ENCODE measurements at regions not wholly inside any gene's neighbourhood (a gene's known extent, or its start where the extent isn't known, plus 50 kb on each side); places are given as distances from the start of the nearest gene placed in this dataset.

DNA sequence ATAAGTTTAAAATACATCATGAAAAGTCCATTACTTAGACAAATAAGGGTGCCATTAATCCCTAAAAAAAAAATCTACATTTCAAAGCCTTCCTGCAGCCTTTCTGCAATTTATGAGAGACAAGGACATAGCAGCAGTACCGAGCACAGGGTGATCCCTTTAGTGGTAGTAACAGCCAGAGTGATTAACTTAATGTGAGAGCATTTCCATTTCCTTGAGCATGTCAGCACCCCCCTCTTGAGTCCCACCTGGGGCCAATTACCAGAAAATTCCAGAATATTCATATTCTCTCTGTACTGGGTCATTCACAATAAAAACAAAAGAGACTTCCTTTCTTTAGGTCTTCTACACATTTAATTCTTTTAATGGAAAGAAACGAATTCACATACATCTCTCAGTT is 546.9 kb upstream of the CCDC54 start:
- Histone ChIP-seq H3K9ac (ENCODE audit: insufficient read length, low read depth) (no peak overlapping the region), H3K9me3 (ENCODE audit: insufficient read depth, low read length) (peaks cover 56% of the 10 kb centered on the region), H3K4me1 (ENCODE audit: insufficient read depth, insufficient read length) (no peaks in the 10 kb centered on the region), H3K36me3 (ENCODE audit: insufficient read depth, insufficient read length, low read length) (no peaks in the 10 kb centered on the region), H3K4me3 (ENCODE audit: insufficient read length, low read depth) (no peak overlapping the region), H3K27me3 (ENCODE audit: insufficient read depth, insufficient read length) (no peaks in the 10 kb centered on the region)
- DNase-seq (ENCODE audit: low read depth, low spot score) = peak; percentile 52
- no peak for TF ChIP-seq SUZ12 (IDR thresholded peaks at IDR 0.05; ENCODE audit: extremely low read depth, insufficient read depth, insufficient read length)
- TF ChIP-seq YY1 (IDR thresholded peaks at IDR 0.05; ENCODE audit: insufficient read depth, insufficient read length) = no peak
- no peak for TF ChIP-seq ZNF274 (IDR thresholded peaks at IDR 0.05; ENCODE audit: low read depth, low read length)

DNA sequence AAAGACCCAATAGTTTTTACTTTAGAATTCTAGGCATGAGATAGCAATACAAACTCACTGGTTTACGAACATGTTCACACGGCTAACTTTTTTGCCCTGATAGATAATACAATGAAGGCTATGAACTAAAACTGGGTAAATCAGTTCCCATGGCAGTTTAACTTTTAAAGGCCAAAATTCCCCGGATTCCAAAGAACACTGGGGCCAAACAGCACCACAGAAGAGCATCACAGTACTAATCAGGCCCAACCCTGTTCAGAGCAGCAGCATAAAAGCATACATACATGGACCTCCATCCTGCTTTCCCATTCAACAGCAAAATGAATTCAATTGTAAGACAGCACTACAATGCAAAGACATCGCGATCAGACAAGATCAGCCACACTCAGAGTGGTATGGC is 540.3 kb upstream of the CCDC54 start:
- no peak overlapping the region for H3K4me3 ChIP-seq (ENCODE audit: insufficient read length, low read depth)
- TF ChIP-seq YY1 (IDR thresholded peaks at IDR 0.05; ENCODE audit: insufficient read depth, insufficient read length) (no peak), SUZ12 (IDR thresholded peaks at IDR 0.05; ENCODE audit: extremely low read depth, insufficient read depth, insufficient read length) (no peak), ZNF274 (IDR thresholded peaks at IDR 0.05; ENCODE audit: low read depth, low read length) (no peak)

DNA sequence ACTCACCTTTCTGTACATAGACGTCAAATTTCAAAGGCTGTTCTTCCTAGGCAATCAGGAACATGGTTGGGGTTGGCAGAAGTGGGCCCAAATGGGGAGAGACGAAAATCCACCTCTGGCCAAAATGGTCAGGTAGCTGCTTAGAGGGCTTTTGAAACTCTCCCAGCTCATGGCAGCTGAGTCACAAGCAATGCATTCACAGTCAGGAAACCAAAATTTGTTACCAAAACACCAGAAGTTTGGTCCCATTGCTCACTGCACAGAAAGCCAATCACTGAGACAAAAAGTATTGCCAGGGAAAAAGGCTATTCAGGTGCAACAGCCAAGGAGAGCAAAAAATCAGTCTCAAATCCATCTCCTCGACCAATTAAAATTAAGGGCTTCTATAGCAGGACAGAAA is 539.6 kb upstream of the CCDC54 start:
- H3K9ac ChIP-seq (ENCODE audit: insufficient read length, low read depth) = no peak overlapping the region
- H3K36me3 ChIP-seq (ENCODE audit: insufficient read depth, insufficient read length, low read length) = no peaks in the 10 kb centered on the region
- no peaks in the 10 kb centered on the region for H3K4me1 ChIP-seq (ENCODE audit: insufficient read depth, insufficient read length)
- no peak overlapping the region for H3K4me3 ChIP-seq (ENCODE audit: insufficient read length, low read depth)
- no peaks in the 10 kb centered on the region for H3K27me3 ChIP-seq (ENCODE audit: insufficient read depth, insufficient read length)
- peaks cover 10% of the 10 kb centered on the region for H3K9me3 ChIP-seq (ENCODE audit: insufficient read depth, low read length)
- TF ChIP-seq SUZ12 (IDR thresholded peaks at IDR 0.05; ENCODE audit: extremely low read depth, insufficient read depth, insufficient read length) = no peak
- no peak for TF ChIP-seq YY1 (IDR thresholded peaks at IDR 0.05; ENCODE audit: insufficient read depth, insufficient read length)
- TF ChIP-seq ZNF274 (IDR thresholded peaks at IDR 0.05; ENCODE audit: low read depth, low read length) = no peak
- DNase-seq (ENCODE audit: low read depth, low spot score) = no peak

More for the DNA sequence above, 540.3 kb upstream of the CCDC54 start:
- Histone ChIP-seq H3K9ac (ENCODE audit: insufficient read length, low read depth) (no peak overlapping the region), H3K9me3 (ENCODE audit: insufficient read depth, low read length) (peaks cover 17% of the 10 kb centered on the region), H3K36me3 (ENCODE audit: insufficient read depth, insufficient read length, low read length) (no peaks in the 10 kb centered on the region), H3K4me1 (ENCODE audit: insufficient read depth, insufficient read length) (no peaks in the 10 kb centered on the region), H3K27me3 (ENCODE audit: insufficient read depth, insufficient read length) (no peaks in the 10 kb centered on the region)
- DNase-seq (ENCODE audit: low read depth, low spot score) = no peak

DNA sequence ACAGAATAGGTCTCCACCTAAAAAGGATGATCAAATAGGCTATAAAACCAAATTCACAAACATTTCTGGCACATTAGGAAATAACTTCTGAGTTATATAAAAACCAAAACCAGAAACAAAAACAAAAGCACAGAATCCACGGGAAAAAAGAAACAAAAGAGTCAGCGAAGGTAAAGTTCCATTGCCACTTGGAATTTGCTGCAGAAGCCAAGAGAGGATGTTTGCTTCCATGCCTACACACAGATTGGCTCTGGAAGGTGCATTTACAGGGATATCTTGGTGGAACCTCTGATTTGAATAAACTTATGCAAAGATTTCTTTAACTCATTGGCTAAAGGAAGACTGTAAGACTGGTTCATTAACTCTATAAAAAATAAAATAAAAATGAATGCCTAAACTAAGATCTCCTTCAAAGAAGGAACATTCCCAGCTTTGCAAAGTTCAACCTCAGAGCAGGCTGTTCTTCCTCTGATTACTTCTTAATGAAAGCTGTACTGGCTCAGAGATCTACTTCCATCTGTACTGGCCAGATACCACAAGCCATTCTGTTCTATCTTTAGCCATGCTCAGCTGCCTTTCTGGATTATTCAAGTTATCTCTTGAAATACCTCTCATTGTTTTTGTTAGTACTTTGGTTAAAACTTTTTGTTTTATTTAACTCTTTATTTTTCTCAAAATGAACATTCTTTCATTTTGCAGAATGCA is 537.5 kb upstream of the CCDC54 start:
- DNase-seq (ENCODE audit: low read depth, low spot score) = no peak
- Histone ChIP-seq H3K4me1 (ENCODE audit: insufficient read depth, insufficient read length) (no peaks in the 10 kb centered on the region), H3K9ac (ENCODE audit: insufficient read length, low read depth) (no peak overlapping the region), H3K9me3 (ENCODE audit: insufficient read depth, low read length) (peaks cover 5% of the 10 kb centered on the region; the same call in 1 of the 2 replicates), H3K27me3 (ENCODE audit: insufficient read depth, insufficient read length) (no peaks in the 10 kb centered on the region), H3K36me3 (ENCODE audit: insufficient read depth, insufficient read length, low read length) (no peaks in the 10 kb centered on the region), H3K4me3 (ENCODE audit: insufficient read length, low read depth) (no peak overlapping the region)
- TF ChIP-seq SUZ12 (IDR thresholded peaks at IDR 0.05; ENCODE audit: extremely low read depth, insufficient read depth, insufficient read length) (no peak), YY1 (IDR thresholded peaks at IDR 0.05; ENCODE audit: insufficient read depth, insufficient read length) (no peak), ZNF274 (IDR thresholded peaks at IDR 0.05; ENCODE audit: low read depth, low read length) (no peak)

DNA sequence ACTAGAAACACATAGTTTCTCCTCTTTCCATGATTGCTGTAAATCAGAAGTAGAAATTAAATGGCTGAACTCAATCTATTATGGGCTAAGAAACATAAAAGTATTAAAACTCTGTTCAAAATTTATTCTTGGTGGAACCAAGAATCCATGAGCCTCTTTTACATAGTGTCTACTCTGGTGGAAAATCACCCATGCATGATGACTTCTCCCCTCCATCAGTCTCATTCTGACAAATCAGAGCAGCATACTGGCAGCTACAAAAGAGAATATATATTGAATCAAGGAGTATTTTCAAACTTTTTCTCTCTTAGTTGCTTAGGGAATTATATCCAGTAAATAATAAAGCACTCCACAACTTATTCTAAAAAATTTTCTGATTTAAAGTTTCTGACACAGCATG is 536.9 kb upstream of the CCDC54 start:
- TF ChIP-seq ZNF274 (IDR thresholded peaks at IDR 0.05; ENCODE audit: low read depth, low read length) (no peak), SUZ12 (IDR thresholded peaks at IDR 0.05; ENCODE audit: extremely low read depth, insufficient read depth, insufficient read length) (no peak)
- DNase-seq (ENCODE audit: low read depth, low spot score) = no peak
- Histone ChIP-seq H3K4me1 (ENCODE audit: insufficient read depth, insufficient read length) (no peaks in the 10 kb centered on the region), H3K4me3 (ENCODE audit: insufficient read length, low read depth) (no peak overlapping the region), H3K27me3 (ENCODE audit: insufficient read depth, insufficient read length) (no peaks in the 10 kb centered on the region), H3K9ac (ENCODE audit: insufficient read length, low read depth) (no peak overlapping the region), H3K9me3 (ENCODE audit: insufficient read depth, low read length) (peaks cover 5% of the 10 kb centered on the region; the same call in 1 of the 2 replicates), H3K36me3 (ENCODE audit: insufficient read depth, insufficient read length, low read length) (no peaks in the 10 kb centered on the region)

DNA sequence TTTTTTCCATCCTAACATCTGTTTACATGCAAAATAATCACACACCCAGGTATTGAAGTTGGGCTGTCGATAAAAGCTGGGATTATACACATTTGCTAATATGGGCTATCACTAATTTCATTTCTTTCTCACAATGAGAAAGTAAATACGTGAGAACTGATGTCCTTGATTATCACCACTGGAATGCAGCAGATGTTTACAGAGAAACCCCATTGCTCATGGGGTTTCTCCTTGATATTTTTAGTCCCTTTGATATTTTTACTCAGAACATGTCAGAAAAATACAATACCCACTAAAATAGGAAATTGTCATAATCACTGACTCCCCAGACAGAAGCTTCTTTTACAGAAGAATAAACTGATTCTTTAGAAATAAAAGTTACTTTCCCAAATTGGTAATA is 535.1 kb upstream of the CCDC54 start:
- H3K4me3 ChIP-seq (ENCODE audit: insufficient read length, low read depth) = no peak overlapping the region
- peaks cover 5% of the 10 kb centered on the region; the same call in 1 of the 2 replicates for H3K9me3 ChIP-seq (ENCODE audit: insufficient read depth, low read length)
- no peaks in the 10 kb centered on the region for H3K36me3 ChIP-seq (ENCODE audit: insufficient read depth, insufficient read length, low read length)

DNA sequence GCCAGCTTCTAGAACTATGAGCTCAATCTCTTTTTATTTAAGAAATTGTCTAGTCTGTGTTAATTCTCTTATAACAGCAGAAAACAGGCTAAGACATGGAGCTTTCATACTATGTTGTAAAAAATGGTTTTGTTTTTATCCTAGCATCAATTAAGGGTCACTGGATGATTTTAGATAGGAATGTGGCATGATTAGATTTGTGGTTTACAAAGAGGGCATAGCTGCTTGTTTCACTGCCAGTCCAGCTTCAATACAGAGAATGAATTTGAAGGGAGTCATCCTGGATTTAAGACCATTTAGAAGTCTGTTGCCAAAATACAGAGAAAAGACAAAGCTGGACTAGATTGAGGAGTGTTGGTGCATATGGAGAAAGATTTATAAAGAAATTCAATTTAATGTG is 532.6 kb upstream of the CCDC54 start:
- Histone ChIP-seq H3K4me3 (ENCODE audit: insufficient read length, low read depth) (no peak overlapping the region), H3K4me1 (ENCODE audit: insufficient read depth, insufficient read length) (no peaks in the 10 kb centered on the region), H3K27me3 (ENCODE audit: insufficient read depth, insufficient read length) (no peaks in the 10 kb centered on the region), H3K9ac (ENCODE audit: insufficient read length, low read depth) (no peak overlapping the region), H3K36me3 (ENCODE audit: insufficient read depth, insufficient read length, low read length) (no peaks in the 10 kb centered on the region), H3K9me3 (ENCODE audit: insufficient read depth, low read length) (peaks cover 5% of the 10 kb centered on the region; the same call in 1 of the 2 replicates)
- TF ChIP-seq SUZ12 (IDR thresholded peaks at IDR 0.05; ENCODE audit: extremely low read depth, insufficient read depth, insufficient read length) (no peak), YY1 (IDR thresholded peaks at IDR 0.05; ENCODE audit: insufficient read depth, insufficient read length) (no peak), ZNF274 (IDR thresholded peaks at IDR 0.05; ENCODE audit: low read depth, low read length) (no peak)
- DNase-seq (ENCODE audit: low read depth, low spot score) = no peak

More for the DNA sequence above, 535.1 kb upstream of the CCDC54 start:
- DNase-seq (ENCODE audit: low read depth, low spot score) = no peak
- no peaks in the 10 kb centered on the region for H3K27me3 ChIP-seq (ENCODE audit: insufficient read depth, insufficient read length)
- TF ChIP-seq ZNF274 (IDR thresholded peaks at IDR 0.05; ENCODE audit: low read depth, low read length) (no peak), SUZ12 (IDR thresholded peaks at IDR 0.05; ENCODE audit: extremely low read depth, insufficient read depth, insufficient read length) (no peak), YY1 (IDR thresholded peaks at IDR 0.05; ENCODE audit: insufficient read depth, insufficient read length) (no peak)
- H3K4me1 ChIP-seq (ENCODE audit: insufficient read depth, insufficient read length) = no peaks in the 10 kb centered on the region
- no peak overlapping the region for H3K9ac ChIP-seq (ENCODE audit: insufficient read length, low read depth)
